Left ventricle myocardium superior (tissue), 1 donor: ENCODE measurements at regions not wholly inside any gene's neighbourhood (a gene's known extent, or its start where the extent isn't known, plus 50 kb on each side); places are given as distances from the start of the nearest gene placed in this dataset.
"Not testable (repeated sequence)": the region's sequence is repeated elsewhere in the genome, so short reads cannot be mapped to it uniquely, and the experiment has no call there.

ENCODE experiments used
- ATAC-seq: fragments of 200-7000 bp; cut with Tn5 transposase; one replicate; pipeline ENCODE4 v1.9.1; 2020; ENCODE audit warnings: mild to moderate bottlenecking, moderate library complexity
- DNase-seq: peaks from one replicate; pipeline ENCODE4 v3.0.0-alpha.2; 2020
- intact Hi-C: fragments of 100-400 bp; cut with micrococcal nuclease; formaldehyde crosslinking; loops from one replicate; pipeline ENCODE4 v1.11.0; 2022
- donor health status: DM: no; HTN: yes; CAD: no; lungs with severe emphysema.

DNA sequence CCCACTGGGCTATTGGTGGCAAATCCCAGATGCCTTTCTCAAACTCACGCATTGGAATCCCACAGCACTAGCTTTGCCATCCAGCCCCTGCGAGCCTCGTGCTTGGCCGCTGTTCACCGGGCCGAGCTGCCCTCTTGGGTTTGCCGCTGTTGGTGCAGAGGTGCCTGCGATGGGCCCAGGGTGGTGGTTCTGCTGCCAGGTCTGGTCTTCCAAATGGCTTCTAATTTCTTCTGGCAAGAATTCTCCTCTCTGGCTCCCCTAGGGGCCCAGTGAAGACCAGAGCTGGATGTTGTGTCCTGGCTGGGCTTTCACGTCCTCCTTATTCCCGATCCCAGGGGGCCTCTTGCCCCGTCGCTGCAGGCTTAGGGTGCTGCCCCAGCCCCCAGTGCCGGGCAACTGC is 194.1 kb downstream of the BANP start:
- intact Hi-C loops, DNase-seq: not testable (repeated sequence)

DNA sequence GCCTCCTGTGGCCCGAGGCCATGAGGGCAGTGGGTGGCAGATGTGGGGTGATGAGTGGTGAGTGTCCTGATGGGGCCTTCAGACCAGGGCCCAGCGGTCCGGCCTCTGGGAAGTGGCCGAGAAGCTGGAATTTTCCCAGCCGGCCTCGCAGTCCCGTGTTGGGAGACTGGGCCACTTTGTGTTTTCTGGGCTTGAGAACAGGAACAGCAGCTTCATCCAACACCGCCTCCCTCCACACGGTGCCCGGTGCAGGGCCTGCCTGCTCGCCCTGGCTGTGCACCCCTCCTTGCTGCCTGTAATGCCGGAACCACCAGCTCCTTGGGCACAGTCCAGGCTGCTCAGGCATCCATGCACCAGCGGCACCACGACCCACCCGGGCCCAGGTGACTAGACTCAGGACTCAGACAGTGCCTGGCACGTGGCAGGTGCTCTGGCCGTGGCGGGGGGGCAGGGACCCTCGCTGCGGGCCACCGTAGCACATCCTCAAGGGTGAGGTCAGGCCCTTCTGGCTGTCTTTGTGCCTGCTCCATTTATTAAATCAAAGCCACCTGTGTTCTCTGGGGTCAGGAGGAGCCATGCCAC is 194.7 kb downstream of the BANP start:
- intact Hi-C loops, ATAC-seq, DNase-seq: not testable (repeated sequence)

More for the DNA sequence above, 194.1 kb downstream of the BANP start:
- ATAC-seq: not testable (repeated sequence)

GRCh38 chr16:88148078-88148477 is 196.8 kb downstream of the BANP start:
- DNase-seq, intact Hi-C loops, ATAC-seq: not testable (repeated sequence)

- not testable (repeated sequence) for ATAC-seq, DNase-seq
These were observed 197.4 kb downstream of the BANP start for GRCh38 chr16:88148682-88149081.

DNA sequence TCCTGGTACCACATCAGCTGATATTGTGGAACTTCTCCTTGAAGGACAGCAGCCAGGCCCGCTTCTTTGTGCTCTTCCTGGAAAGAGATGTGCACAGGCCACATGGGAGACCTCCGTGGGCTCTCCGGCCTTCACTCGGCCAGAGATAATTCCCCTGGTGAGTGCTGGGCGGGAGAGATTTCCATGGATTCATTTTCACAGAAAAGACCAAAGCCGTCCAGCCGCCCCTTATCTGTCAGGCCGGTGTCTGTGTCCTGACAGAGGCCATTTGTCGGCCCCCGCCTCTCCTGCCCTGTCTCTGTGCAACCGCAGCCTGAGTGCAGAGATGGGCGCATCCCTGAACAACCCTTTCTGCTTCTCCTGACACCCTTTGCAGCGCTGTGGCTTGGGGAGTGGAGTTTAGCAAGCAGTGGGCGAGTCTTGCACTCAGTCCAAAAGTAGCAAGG is 197.9 kb downstream of the BANP start:
- DNase-seq, ATAC-seq, intact Hi-C loops: not testable (repeated sequence)

More at GRCh38 chr16:88148682-88149081, 197.4 kb downstream of the BANP start:
- intact Hi-C loops: not testable (repeated sequence)

GRCh38 chr16:88149663-88150062 is 198.4 kb downstream of the BANP start:
- ATAC-seq, intact Hi-C loops, DNase-seq: not testable (repeated sequence)

DNA sequence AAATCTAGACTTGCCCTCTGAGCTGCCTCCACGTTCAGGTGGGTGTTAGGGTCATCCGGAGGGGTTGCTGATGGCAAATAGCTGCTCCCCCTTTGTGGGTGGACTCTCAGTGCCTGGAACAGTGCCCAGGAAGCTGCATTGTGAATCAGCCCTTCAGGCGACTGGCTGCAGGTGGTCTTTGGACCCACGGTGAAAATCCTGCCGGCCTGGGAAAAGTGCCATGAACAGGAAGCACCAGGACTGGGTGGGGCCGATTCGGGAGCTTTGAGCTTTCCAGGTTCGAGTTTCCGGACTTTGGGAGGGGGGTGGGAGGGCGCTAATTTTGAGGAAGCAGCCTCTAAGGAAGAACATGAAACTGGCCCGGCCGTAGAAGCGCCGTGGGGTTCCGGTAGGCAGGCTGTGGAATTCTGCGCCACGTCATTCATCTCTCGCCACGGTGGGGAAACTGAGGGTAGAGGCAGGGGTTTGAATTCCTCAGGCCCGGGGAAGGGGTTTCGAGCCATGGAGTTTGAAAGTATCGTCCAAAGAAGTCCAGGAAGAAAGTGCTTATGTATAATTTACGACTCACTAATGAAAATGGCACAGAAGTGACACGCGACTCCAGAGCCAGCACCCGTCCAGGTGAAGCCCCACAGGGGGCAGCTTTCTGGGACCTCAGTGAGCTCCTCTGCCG is 199.4 kb downstream of the BANP start:
- intact Hi-C loops, DNase-seq, ATAC-seq: not testable (repeated sequence)

- DNase-seq: peak; percentile 48
- intact Hi-C loops, ATAC-seq: not testable (repeated sequence)
These were observed 199.9 kb downstream of the BANP start for GRCh38 chr16:88151129-88151499.

GRCh38 chr16:88151859-88152843 is 200.9 kb downstream of the BANP start:
- intact Hi-C loops, DNase-seq: not testable (repeated sequence)
- peak; percentile 32 for ATAC-seq

DNA sequence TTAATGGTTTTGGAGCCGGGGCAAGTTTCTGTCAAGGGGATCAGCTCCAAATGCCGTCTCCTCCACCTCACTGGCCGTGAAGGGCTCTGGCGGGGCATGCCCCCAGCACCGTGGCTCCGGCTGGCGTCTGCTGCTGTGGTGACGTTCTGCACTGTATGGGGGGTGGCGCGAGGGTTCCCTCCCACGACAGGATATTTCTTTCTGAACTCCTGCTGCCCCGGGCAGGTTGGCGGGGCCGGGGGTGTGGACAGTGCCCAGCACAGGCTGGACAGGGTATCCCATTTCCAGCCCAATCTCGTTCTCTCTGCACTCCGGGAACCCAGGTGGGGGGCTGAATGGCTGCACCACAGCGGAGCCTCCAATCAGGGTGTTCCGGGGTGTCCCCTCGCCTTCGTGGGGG is 201.6 kb downstream of the BANP start:
- ATAC-seq: not testable (repeated sequence)

GRCh38 chr16:88153516-88153915 is 202.3 kb downstream of the BANP start:
- intact Hi-C loops, ATAC-seq, DNase-seq: not testable (repeated sequence)

More for the DNA sequence above, 201.6 kb downstream of the BANP start:
- DNase-seq, intact Hi-C loops: not testable (repeated sequence)

GRCh38 chr16:88154886-88155285 is 203.7 kb downstream of the BANP start:
- DNase-seq, intact Hi-C loops, ATAC-seq: not testable (repeated sequence)

DNA sequence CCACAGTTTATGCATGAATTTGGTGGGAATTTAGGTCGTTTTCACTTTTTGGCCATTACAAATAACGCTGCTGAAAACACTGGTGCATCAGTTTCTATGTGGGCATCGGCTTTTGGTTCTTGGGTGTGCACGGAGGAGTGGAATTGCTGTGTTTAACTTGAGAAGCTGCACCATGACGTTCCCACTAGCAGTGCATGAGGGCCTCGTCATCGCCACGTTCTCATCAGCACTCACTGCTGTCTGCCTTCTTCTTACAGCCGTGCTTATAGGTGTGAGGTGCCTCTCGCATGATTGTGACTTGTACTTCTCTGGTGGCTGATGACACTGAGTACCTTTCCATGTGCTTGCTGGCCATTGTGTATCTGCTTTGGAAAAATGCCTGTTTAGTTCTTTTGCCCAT is 204.4 kb downstream of the BANP start:
- DNase-seq, intact Hi-C loops, ATAC-seq: not testable (repeated sequence)

DNA sequence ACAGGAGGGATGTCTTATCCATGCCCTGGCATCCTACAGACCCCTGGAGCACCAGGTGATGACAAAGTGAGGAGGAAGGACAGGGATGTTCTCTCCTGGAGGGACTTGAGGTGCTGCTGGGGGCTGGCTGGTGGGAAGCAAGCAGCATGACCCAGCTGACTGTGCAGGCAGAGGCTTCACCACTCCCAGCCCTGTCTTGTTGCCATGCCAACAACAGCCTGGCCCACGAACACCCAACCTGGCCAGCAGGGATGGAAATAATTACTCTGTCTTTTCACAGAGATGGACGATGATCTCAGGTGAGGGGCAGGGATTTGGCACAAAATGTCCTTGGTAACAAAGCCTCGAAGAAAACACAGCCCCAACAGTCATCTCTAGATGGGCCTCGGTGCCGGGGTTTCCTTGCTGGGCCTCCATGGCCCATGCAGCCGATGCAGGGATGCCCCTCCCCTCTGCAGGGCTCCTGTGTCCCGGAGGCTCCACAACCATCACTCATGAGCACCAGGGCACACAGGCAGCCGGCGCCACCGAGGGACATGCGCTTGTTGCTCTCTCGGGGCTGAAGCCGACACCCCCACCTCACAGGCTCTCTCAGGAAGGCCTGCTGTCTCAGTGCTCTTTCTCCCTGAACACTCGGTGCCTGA is 205.5 kb downstream of the BANP start:
- DNase-seq, ATAC-seq, intact Hi-C loops: not testable (repeated sequence)

DNA sequence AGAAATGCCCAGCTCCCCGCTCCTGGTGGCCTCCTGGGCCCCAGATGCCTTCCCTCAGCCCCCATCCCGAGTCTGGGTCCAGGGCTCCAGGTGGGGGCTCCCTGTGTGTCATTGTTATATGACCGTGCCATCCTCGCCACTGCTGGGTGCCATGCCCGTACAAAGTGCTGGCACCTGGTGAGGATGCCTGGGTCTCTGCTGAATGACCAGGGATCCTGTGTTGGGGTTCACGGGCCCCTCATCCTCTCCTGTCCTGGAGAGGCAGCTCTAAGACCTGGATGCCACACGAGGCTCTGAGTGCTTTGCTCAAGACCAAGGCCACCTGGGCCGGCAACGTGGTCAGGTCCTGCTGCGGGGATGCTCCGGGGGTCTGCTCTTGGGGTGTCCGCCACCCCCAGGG is 206.5 kb downstream of the BANP start:
- intact Hi-C loops, ATAC-seq, DNase-seq: not testable (repeated sequence)

- DNase-seq, ATAC-seq, intact Hi-C loops: not testable (repeated sequence)
These were observed 207.2 kb downstream of the BANP start for GRCh38 chr16:88158256-88159045.

- DNase-seq, intact Hi-C loops, ATAC-seq: not testable (repeated sequence)
These were observed 208.0 kb downstream of the BANP start for GRCh38 chr16:88159046-88159896.
